Lower lobe of right lung (tissue), 2 donors: ENCODE measurements at regions not wholly inside any gene's neighbourhood (a gene's known extent, or its start where the extent isn't known, plus 50 kb on each side); places are given as distances from the start of the nearest gene placed in this dataset.

ENCODE experiments used
- ATAC-seq, 2 donors: fragments of 200-7000 bp; cut with Tn5 transposase; one replicate each; pipeline ENCODE4 v1.9.1; 2020 to 2022; ENCODE audit warnings: mild to moderate bottlenecking in 2 of 2, moderate library complexity in 2 of 2
- DNase-seq: peaks from one replicate; pipeline ENCODE4 v3.0.0-alpha.2; 2020
- H3K27ac ChIP-seq: fragments of 200-600 bp; one replicate; pipeline ENCODE4 v1.8.0; 2022
- H3K27me3 ChIP-seq: fragments of 200-600 bp; one replicate; pipeline ENCODE4 v1.8.0; 2022; ENCODE audit warnings: low read depth
- H3K36me3 ChIP-seq: fragments of 200-600 bp; one replicate; pipeline ENCODE4 v1.8.0; 2022; ENCODE audit warnings: mild to moderate bottlenecking
- H3K4me1 ChIP-seq: fragments of 200-600 bp; one replicate; pipeline ENCODE4 v1.8.0; 2022
- H3K4me3 ChIP-seq: fragments of 200-600 bp; one replicate; pipeline ENCODE4 v1.8.0; 2022; ENCODE audit warnings: mild to moderate bottlenecking
- H3K9me3 ChIP-seq: fragments of 200-600 bp; one replicate; pipeline ENCODE4 v1.8.0; 2022
- intact Hi-C: fragments of 100-400 bp; cut with DNase I; formaldehyde crosslinking; loops from one replicate; pipeline ENCODE4 v1.11.0; 2022
- TF ChIP-seq, protein P1 (sequence below): fragments of 200-600 bp; IDR thresholded peaks from one replicate; pipeline ENCODE4 v1.8.0; 2022; ENCODE audit warnings: antibody characterized with exemption, mild to moderate bottlenecking
- donor health status: DM: no; HTN: yes; CAD: no; lungs with severe emphysema.

DNA sequence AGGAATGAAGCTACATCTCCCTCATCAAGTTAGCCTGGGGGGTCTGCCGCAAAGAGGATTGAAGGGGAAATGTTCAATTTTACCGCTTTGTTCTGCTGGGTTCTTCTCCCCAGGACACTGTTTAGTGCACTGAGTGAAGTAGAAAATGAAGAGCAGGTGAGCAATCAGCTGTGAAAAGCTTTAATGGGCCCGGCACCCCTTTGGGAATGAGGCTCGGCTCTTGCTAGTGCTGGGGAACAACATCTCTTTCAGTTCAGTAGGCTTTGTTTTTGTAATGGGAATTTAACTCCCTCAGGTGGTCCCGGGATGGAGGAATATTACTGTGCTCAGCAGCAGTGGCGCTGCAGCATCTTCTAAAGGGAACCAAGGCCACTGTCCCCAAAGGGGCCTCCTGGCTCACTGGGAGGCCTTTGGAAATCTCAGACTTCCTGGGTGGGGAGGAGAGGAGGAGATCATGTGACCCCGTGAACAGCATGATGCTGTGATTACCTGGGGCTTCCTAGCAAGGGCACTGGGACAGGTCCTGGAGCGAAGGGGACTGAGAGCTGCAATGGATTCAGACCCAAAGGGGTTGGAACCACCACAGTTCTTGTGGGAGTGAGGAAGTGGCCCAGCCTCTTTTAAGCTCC, 85.2 kb upstream of the MAX start:
- Histone ChIP-seq H3K9me3 (no peaks in the 10 kb centered on the region), H3K4me1 (no peaks in the 10 kb centered on the region), H3K27ac (no peak overlapping the region), H3K36me3 (no peaks in the 10 kb centered on the region), H3K4me3 (no peak overlapping the region), H3K27me3 (no peaks in the 10 kb centered on the region)
- DNase-seq (no peak), ATAC-seq (no peak)
- intact Hi-C loops: no loop called here
- TF ChIP-seq, protein P1, sequence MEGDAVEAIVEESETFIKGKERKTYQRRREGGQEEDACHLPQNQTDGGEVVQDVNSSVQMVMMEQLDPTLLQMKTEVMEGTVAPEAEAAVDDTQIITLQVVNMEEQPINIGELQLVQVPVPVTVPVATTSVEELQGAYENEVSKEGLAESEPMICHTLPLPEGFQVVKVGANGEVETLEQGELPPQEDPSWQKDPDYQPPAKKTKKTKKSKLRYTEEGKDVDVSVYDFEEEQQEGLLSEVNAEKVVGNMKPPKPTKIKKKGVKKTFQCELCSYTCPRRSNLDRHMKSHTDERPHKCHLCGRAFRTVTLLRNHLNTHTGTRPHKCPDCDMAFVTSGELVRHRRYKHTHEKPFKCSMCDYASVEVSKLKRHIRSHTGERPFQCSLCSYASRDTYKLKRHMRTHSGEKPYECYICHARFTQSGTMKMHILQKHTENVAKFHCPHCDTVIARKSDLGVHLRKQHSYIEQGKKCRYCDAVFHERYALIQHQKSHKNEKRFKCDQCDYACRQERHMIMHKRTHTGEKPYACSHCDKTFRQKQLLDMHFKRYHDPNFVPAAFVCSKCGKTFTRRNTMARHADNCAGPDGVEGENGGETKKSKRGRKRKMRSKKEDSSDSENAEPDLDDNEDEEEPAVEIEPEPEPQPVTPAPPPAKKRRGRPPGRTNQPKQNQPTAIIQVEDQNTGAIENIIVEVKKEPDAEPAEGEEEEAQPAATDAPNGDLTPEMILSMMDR: no peak

- Histone ChIP-seq H3K36me3 (no peaks in the 10 kb centered on the region), H3K9me3 (no peaks in the 10 kb centered on the region)
- intact Hi-C loops: no loop called here
Observed at GRCh38 chr14:65190312-65190711, 88.0 kb upstream of the MAX start.

DNA sequence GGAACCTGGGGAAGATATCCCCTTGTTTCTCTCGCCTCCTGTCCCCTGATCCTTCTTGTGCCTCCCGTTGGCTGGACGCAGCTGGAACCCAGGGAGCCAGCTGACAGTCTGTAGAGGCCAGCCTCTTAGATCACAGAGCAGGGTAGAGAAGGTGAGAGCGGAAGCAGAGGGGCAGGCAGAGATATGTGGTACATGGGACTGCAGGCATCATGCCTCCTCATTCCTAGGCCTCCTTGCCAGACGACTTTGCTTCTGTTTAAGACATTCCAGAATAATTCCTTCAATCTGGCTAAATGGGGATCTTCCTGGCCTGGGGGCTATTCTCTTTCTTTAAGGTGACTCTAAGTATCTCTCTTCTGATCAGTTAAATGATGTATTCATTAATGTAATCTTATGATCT, 89.4 kb upstream of the MAX start:
- no peak for ATAC-seq
- H3K4me3 ChIP-seq: no peak overlapping the region

More at GRCh38 chr14:65190312-65190711, 88.0 kb upstream of the MAX start:
- no peaks in the 10 kb centered on the region for H3K27me3 ChIP-seq
- no peak overlapping the region for H3K4me3 ChIP-seq
- no peak overlapping the region for H3K27ac ChIP-seq
- no peaks in the 10 kb centered on the region for H3K4me1 ChIP-seq
- DNase-seq (no peak), ATAC-seq (no peak)
- TF ChIP-seq, protein P1: no peak

GRCh38 chr14:65192686-65193085, 90.4 kb upstream of the MAX start:
- no peak overlapping the region for H3K4me3 ChIP-seq

More for the DNA sequence above, 89.4 kb upstream of the MAX start:
- H3K9me3 ChIP-seq: no peaks in the 10 kb centered on the region
- H3K27me3 ChIP-seq: no peaks in the 10 kb centered on the region
- TF ChIP-seq, protein P1: no peak
- H3K4me1 ChIP-seq: no peaks in the 10 kb centered on the region
- DNase-seq: no peak
- intact Hi-C loops: no loop called here
- no peak overlapping the region for H3K27ac ChIP-seq
- no peaks in the 10 kb centered on the region for H3K36me3 ChIP-seq

GRCh38 chr14:65193916-65194590, 91.7 kb upstream of the MAX start:
- no peak for ATAC-seq
- Histone ChIP-seq H3K4me1 (no peaks in the 10 kb centered on the region), H3K36me3 (no peaks in the 10 kb centered on the region), H3K9me3 (no peaks in the 10 kb centered on the region), H3K27me3 (no peaks in the 10 kb centered on the region), H3K4me3 (no peak overlapping the region), H3K27ac (no peak overlapping the region)
- TF ChIP-seq, protein P1: no peak
- intact Hi-C loops: no loop called here
- no peak for DNase-seq

More at GRCh38 chr14:65192686-65193085, 90.4 kb upstream of the MAX start:
- H3K27me3 ChIP-seq: no peaks in the 10 kb centered on the region
- DNase-seq (no peak), ATAC-seq (no peak)
- H3K36me3 ChIP-seq: no peaks in the 10 kb centered on the region
- H3K4me1 ChIP-seq: no peaks in the 10 kb centered on the region
- intact Hi-C loops: no loop called here
- no peak overlapping the region for H3K27ac ChIP-seq
- no peaks in the 10 kb centered on the region for H3K9me3 ChIP-seq
- TF ChIP-seq, protein P1: no peak
